ENCODE measurements at regions not wholly inside any gene's neighbourhood (a gene's known extent, or its start where the extent isn't known, plus 50 kb on each side); places are given as distances from the start of the nearest gene placed in this dataset.
"Not testable (repeated sequence)": the region's sequence is repeated elsewhere in the genome, so short reads cannot be mapped to it uniquely, and the experiment has no call there.

DNA sequence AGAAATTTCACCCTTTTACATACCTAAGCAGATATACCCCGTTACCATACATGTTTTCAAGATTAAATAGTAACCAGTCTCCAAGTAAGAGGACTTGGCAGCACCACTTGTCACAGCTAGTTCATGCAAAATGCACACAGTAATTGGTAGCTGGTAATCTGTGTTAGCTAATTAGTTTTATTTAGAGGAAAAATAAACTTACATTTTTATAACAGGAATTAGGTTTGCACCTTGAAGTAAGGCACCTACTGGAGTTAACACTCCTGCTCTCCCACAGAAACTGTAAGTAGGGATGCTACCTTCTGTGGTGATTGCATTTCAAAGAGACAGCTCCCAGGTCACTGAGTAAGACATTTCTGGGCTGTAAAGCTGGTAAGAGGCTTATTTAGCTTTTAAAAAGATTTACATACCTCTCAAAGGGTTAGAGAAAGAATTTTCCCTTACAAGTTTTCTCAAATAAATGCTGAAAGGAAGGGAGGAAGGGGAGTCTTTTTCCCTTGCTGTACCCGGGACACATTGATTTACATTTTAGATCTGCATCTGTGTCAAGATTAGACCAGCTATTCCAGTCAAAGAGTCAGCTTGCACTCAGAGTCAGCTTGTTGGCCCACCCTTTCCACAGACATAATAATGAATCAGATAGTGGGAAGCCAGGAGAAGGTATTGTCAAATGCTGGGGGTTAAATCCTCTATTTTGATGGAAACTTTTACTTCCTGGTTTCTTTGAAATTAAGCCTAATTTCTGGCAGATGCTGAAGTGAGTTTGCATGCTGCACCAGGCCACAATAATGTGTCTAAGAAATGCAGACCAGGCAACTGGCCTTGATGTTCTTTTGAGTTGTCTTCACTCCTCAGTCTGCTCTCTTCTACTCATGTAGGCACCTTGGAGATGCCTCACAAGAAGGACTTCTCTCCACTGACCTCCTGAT lies 77.6 kb upstream of the CHD2 start:
- peak overlapping the region; percentile 40 for H3K4me3 Mint-ChIP-seq (ENCODE audit: unreplicated experiment)
- no peak for DNase-seq (ENCODE audit: extremely low spot score, unreplicated experiment)
- peak overlapping the region; percentile 59 for H3K27ac Mint-ChIP-seq (ENCODE audit: unreplicated experiment)
- TF ChIP-seq, protein P1, sequence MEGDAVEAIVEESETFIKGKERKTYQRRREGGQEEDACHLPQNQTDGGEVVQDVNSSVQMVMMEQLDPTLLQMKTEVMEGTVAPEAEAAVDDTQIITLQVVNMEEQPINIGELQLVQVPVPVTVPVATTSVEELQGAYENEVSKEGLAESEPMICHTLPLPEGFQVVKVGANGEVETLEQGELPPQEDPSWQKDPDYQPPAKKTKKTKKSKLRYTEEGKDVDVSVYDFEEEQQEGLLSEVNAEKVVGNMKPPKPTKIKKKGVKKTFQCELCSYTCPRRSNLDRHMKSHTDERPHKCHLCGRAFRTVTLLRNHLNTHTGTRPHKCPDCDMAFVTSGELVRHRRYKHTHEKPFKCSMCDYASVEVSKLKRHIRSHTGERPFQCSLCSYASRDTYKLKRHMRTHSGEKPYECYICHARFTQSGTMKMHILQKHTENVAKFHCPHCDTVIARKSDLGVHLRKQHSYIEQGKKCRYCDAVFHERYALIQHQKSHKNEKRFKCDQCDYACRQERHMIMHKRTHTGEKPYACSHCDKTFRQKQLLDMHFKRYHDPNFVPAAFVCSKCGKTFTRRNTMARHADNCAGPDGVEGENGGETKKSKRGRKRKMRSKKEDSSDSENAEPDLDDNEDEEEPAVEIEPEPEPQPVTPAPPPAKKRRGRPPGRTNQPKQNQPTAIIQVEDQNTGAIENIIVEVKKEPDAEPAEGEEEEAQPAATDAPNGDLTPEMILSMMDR (IDR thresholded peaks at IDR 0.05), result no peak
- no peaks in the 10 kb centered on the region for H3K27me3 Mint-ChIP-seq (ENCODE audit: unreplicated experiment)
- peaks cover 43% of the 10 kb centered on the region for H3K4me1 Mint-ChIP-seq (ENCODE audit: unreplicated experiment)
- no peaks in the 10 kb centered on the region for H3K36me3 Mint-ChIP-seq (ENCODE audit: unreplicated experiment)
- H3K9me3 Mint-ChIP-seq (ENCODE audit: unreplicated experiment), result no peaks in the 10 kb centered on the region

GRCh38 chr15:92825985-92826384 lies 74.1 kb upstream of the CHD2 start:
- Mint-ChIP-seq H3K27me3 (ENCODE audit: unreplicated experiment) (no peaks in the 10 kb centered on the region), H3K27ac (ENCODE audit: unreplicated experiment) (no peak overlapping the region)

DNA sequence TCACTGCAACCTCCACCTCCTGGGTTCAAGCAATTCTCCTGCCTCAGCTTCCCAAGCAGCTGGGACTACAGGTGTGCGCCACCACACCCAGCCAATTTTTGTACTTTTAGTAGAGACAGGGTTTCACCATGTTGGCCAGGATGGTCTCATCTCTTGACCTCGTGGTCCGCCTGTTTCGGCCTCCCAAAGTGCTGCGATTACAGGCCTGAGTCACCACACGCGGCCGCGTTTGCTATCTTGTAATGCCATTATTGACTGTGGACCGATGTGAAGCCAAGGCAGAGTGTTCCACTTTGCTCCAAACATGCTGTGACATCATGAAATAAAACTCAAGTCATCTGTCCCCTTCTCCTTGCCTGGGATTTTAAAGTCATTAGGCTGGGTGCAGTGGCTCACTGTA lies 72.1 kb upstream of the CHD2 start:
- not testable (repeated sequence) for H3K27me3 Mint-ChIP-seq (ENCODE audit: unreplicated experiment); H3K9me3 Mint-ChIP-seq (ENCODE audit: unreplicated experiment); H3K36me3 Mint-ChIP-seq (ENCODE audit: unreplicated experiment); H3K4me3 Mint-ChIP-seq (ENCODE audit: unreplicated experiment); H3K27ac Mint-ChIP-seq (ENCODE audit: unreplicated experiment); DNase-seq (ENCODE audit: extremely low spot score, unreplicated experiment)
- H3K4me1 Mint-ChIP-seq (ENCODE audit: unreplicated experiment), result peaks cover 37% of the 10 kb centered on the region

More at GRCh38 chr15:92825985-92826384, 74.1 kb upstream of the CHD2 start:
- peaks cover 26% of the 10 kb centered on the region for H3K4me1 Mint-ChIP-seq (ENCODE audit: unreplicated experiment)
- no peak overlapping the region for H3K4me3 Mint-ChIP-seq (ENCODE audit: unreplicated experiment)
- TF ChIP-seq, protein P1 (IDR thresholded peaks at IDR 0.05), result no peak
- no peaks in the 10 kb centered on the region for H3K9me3 Mint-ChIP-seq (ENCODE audit: unreplicated experiment)
- H3K36me3 Mint-ChIP-seq (ENCODE audit: unreplicated experiment), result no peaks in the 10 kb centered on the region
- DNase-seq (ENCODE audit: extremely low spot score, unreplicated experiment), result no peak

DNA sequence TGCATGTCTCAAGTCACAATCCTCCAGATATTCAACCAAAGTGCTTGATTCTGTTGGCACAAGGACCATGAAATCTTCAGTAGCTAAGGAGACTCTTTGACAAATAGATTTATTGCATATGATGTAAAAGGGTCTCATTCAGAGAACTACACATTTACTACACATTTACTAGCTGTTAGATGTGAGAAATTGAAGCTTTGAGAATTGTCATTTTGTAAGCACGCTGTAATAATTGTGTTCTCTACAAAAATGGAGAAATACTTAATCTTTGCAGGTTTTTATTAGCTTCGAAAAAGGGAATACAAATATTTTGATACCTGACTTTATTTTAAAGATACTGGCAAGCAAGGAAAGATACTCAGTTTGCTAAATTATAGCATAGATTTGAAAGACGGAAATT lies 70.2 kb upstream of the CHD2 start:
- no peak for DNase-seq (ENCODE audit: extremely low spot score, unreplicated experiment)
- Mint-ChIP-seq H3K9me3 (ENCODE audit: unreplicated experiment) (no peaks in the 10 kb centered on the region), H3K27ac (ENCODE audit: unreplicated experiment) (peak overlapping the region; percentile 97), H3K27me3 (ENCODE audit: unreplicated experiment) (no peaks in the 10 kb centered on the region), H3K4me3 (ENCODE audit: unreplicated experiment) (no peak overlapping the region), H3K36me3 (ENCODE audit: unreplicated experiment) (no peaks in the 10 kb centered on the region), H3K4me1 (ENCODE audit: unreplicated experiment) (peaks cover 44% of the 10 kb centered on the region)
- TF ChIP-seq, protein P1 (IDR thresholded peaks at IDR 0.05), result no peak

- Mint-ChIP-seq H3K9me3 (ENCODE audit: unreplicated experiment) (no peaks in the 10 kb centered on the region), H3K4me1 (ENCODE audit: unreplicated experiment) (peaks cover 42% of the 10 kb centered on the region), H3K4me3 (ENCODE audit: unreplicated experiment) (peak overlapping the region; percentile 62), H3K36me3 (ENCODE audit: unreplicated experiment) (no peaks in the 10 kb centered on the region), H3K27me3 (ENCODE audit: unreplicated experiment) (no peaks in the 10 kb centered on the region), H3K27ac (ENCODE audit: unreplicated experiment) (peak overlapping the region; percentile 97)
- no peak for DNase-seq (ENCODE audit: extremely low spot score, unreplicated experiment)
- TF ChIP-seq, protein P1 (IDR thresholded peaks at IDR 0.05), result no peak
These were observed 68.8 kb upstream of the CHD2 start for GRCh38 chr15:92831336-92831654.
